KBM-7 (cell line): ENCODE measurements at regions not wholly inside any gene's neighbourhood (a gene's known extent, or its start where the extent isn't known, plus 50 kb on each side); places are given as distances from the start of the nearest gene placed in this dataset.
"Not testable (repeated sequence)": the region's sequence is repeated elsewhere in the genome, so short reads cannot be mapped to it uniquely, and the experiment has no call there.

Experiments used
- DNase-seq: peaks from one replicate; pipeline ENCODE4 v3.0.0-alpha.2; 2015
- in situ Hi-C: fragments of 300-500 bp; cut with MboI; formaldehyde crosslinking; loops from 2 replicates; pipeline ENCODE4 v1.14.3; 2020; ENCODE audit warnings: low sequenced_read_pairs, low pct_unique_long_range_greater_than_20kb, mixed read lengths

- in situ Hi-C loops: no loop called here
- DNase-seq: no peak
Observed at GRCh38 chr12:105562199-105562971, 231.9 kb downstream of the C12orf75 start.

- DNase-seq: no peak
- in situ Hi-C loops: no loop called here
Observed at GRCh38 chr12:105567061-105567460, 236.6 kb downstream of the C12orf75 start.

- DNase-seq: no peak
- in situ Hi-C loops: no loop called here
Observed at GRCh38 chr12:105569886-105570285, 239.4 kb downstream of the C12orf75 start.

GRCh38 chr12:105570944-105571343 lies 240.5 kb downstream of the C12orf75 start:
- in situ Hi-C loops: no loop called here
- no peak for DNase-seq

- DNase-seq: no peak
- in situ Hi-C loops: no loop called here
Observed at GRCh38 chr12:105573574-105573973, 243.1 kb downstream of the C12orf75 start.

GRCh38 chr12:105574056-105574715 lies 243.7 kb downstream of the C12orf75 start:
- in situ Hi-C loops: no loop called here
- DNase-seq: no peak

- in situ Hi-C loops: no loop called here
- no peak for DNase-seq
Observed at GRCh38 chr12:105575235-105575634, 244.7 kb downstream of the C12orf75 start.

- DNase-seq: no peak
- in situ Hi-C loops: no loop called here
Observed at GRCh38 chr12:105576261-105576660, 245.8 kb downstream of the C12orf75 start.

- DNase-seq: no peak
- in situ Hi-C loops: no loop called here
Observed at GRCh38 chr12:105580821-105581352, 250.4 kb downstream of the C12orf75 start.

GRCh38 chr12:105581420-105581819 lies 250.9 kb downstream of the C12orf75 start:
- in situ Hi-C loops: no loop called here
- DNase-seq: no peak

- no peak for DNase-seq
- in situ Hi-C loops: no loop called here
Observed at GRCh38 chr12:105585107-105585506, 254.6 kb downstream of the C12orf75 start.

- DNase-seq: no peak
- in situ Hi-C loops: no loop called here
Observed at GRCh38 chr12:105587237-105587636, 256.7 kb downstream of the C12orf75 start.

- DNase-seq: no peak
- in situ Hi-C loops: no loop called here
Observed at GRCh38 chr12:105588106-105588505, 257.6 kb downstream of the C12orf75 start.

- DNase-seq: no peak
- in situ Hi-C loops: no loop called here
Observed at GRCh38 chr12:105590571-105590970, 260.1 kb downstream of the C12orf75 start.

GRCh38 chr12:105595440-105595839 lies 264.9 kb downstream of the C12orf75 start:
- in situ Hi-C loops: no loop called here
- DNase-seq: no peak

- in situ Hi-C loops: no loop called here
Observed at GRCh38 chr12:105596731-105597130, 266.2 kb downstream of the C12orf75 start.

GRCh38 chr12:105598031-105598430 lies 267.5 kb downstream of the C12orf75 start:
- DNase-seq: no peak
- in situ Hi-C loops: no loop called here

More at GRCh38 chr12:105596731-105597130, 266.2 kb downstream of the C12orf75 start:
- no peak for DNase-seq

GRCh38 chr12:105600911-105601545 lies 270.5 kb downstream of the C12orf75 start:
- in situ Hi-C loops: no loop called here
- no peak for DNase-seq

- in situ Hi-C loops, DNase-seq: not testable (repeated sequence)
Observed at GRCh38 chr12:105602312-105602711, 271.8 kb downstream of the C12orf75 start.

GRCh38 chr12:105604281-105604680 lies 273.8 kb downstream of the C12orf75 start:
- in situ Hi-C loops, DNase-seq: not testable (repeated sequence)
